GM12875 (cell line): ENCODE measurements at regions not wholly inside any gene's neighbourhood (a gene's known extent, or its start where the extent isn't known, plus 50 kb on each side); places are given as distances from the start of the nearest gene placed in this dataset.
"Not testable (repeated sequence)": the region's sequence is repeated elsewhere in the genome, so short reads cannot be mapped to it uniquely, and the experiment has no call there.

Source experiments
- H3K4me3 ChIP-seq: one replicate; pipeline ENCODE4 v1.5.1; 2011; ENCODE audit warnings: low read depth, low read length, control low read depth
- TF ChIP-seq, protein P1 (sequence below): IDR thresholded peaks from 2 replicates; pipeline ENCODE4 v1.5.1; 2011; ENCODE audit warnings: low read depth, mild to moderate bottlenecking, control low read depth, inconsistent platforms, low read length, moderate library complexity, borderline replicate concordance; ENCODE audit not compliant: insufficient read depth

- no peak overlapping the region for H3K4me3 ChIP-seq
- TF ChIP-seq, protein P1, sequence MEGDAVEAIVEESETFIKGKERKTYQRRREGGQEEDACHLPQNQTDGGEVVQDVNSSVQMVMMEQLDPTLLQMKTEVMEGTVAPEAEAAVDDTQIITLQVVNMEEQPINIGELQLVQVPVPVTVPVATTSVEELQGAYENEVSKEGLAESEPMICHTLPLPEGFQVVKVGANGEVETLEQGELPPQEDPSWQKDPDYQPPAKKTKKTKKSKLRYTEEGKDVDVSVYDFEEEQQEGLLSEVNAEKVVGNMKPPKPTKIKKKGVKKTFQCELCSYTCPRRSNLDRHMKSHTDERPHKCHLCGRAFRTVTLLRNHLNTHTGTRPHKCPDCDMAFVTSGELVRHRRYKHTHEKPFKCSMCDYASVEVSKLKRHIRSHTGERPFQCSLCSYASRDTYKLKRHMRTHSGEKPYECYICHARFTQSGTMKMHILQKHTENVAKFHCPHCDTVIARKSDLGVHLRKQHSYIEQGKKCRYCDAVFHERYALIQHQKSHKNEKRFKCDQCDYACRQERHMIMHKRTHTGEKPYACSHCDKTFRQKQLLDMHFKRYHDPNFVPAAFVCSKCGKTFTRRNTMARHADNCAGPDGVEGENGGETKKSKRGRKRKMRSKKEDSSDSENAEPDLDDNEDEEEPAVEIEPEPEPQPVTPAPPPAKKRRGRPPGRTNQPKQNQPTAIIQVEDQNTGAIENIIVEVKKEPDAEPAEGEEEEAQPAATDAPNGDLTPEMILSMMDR: no peak
Observed at GRCh38 chr9:87381050-87381711, 116.5 kb upstream of the DAPK1 start.

- H3K4me3 ChIP-seq: no peak overlapping the region
- TF ChIP-seq, protein P1: no peak
Observed at GRCh38 chr9:87381746-87382145, 115.9 kb upstream of the DAPK1 start.

DNA sequence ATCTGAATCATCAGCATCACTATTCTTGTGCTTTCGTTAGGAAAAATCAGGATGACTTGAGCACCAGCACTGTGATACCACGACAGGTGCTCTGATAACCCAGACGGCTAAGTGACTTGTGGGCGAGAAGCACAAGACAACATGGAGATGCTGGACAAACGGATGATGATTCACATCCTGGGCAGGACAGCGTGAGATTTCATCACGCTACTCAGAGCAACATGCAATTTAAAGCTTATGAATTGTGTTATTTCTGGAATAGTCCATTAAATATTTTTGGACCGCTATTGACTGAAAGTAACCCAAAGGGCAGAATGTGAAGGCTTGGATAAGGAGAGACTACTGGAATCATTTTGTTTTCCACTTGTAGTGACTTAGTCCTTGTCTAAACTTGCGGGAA is 114.8 kb upstream of the DAPK1 start:
- TF ChIP-seq, protein P1: no peak

GRCh38 chr9:87383344-87384150 is 114.1 kb upstream of the DAPK1 start:
- TF ChIP-seq, protein P1: no peak
- no peak overlapping the region for H3K4me3 ChIP-seq

More for the DNA sequence above, 114.8 kb upstream of the DAPK1 start:
- H3K4me3 ChIP-seq: no peak overlapping the region

DNA sequence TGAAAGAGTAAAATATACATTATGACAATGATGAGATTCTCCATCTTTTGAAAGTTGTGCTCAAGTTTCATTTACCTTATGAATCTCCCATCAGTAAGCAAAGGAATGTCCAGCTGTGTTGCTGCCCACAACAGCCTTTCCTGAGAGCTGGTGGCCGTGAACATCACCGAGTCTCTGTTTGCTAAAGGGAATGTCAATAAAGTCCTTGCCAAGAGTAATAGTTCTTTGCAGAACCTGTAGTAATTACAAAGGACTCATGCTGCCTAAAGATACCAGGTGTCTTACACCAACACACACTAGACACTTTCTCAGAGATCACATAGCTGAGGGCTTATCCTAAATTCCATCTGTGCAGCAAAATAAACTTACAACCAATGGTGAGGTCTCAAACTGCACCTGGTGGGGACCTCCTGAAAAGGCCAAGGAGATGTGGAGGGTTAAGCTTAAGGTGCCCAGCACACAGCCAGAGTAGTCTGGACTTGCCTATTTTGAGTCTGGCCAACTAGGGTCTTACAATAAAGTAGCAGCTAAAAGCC is 111.1 kb upstream of the DAPK1 start:
- TF ChIP-seq, protein P1: no peak
- H3K4me3 ChIP-seq: no peak overlapping the region

DNA sequence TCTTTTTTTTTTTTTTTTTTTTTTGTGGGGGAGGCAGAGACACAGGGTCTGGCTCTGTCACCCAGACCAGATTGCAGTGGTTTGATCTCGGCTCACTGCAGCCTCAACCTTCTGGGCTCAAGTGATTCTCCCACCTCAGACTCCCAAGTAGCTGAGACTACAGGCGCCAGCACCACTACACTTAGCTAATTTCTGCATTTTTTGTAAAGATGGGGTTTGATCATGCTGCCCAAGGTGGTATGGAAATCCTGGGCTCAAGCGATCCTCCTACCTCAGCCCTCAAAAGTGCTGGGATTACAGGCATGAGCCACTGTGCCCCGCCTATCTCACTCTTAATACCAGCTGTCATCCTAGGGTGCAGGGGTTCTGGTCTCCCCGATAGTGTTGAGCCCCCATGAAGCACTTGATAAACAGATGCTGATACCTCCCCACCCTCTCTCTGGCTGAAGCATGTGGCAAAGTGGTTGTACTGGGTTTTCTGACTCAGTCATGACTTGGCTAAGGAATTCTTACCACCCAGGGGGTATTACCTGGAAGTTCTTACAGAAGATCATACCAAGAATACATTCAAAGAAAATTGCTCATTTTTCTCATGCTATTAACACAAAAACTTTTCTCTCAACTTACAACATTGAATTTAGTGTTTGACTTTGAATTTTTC is 110.2 kb upstream of the DAPK1 start:
- TF ChIP-seq, protein P1: no peak
- H3K4me3 ChIP-seq: no peak overlapping the region

- not testable (repeated sequence) for H3K4me3 ChIP-seq
Observed at GRCh38 chr9:87388708-87389107, 109.0 kb upstream of the DAPK1 start.
